ENCODE measurements at regions not wholly inside any gene's neighbourhood (a gene's known extent, or its start where the extent isn't known, plus 50 kb on each side); places are given as distances from the start of the nearest gene placed in this dataset.
"Not testable (repeated sequence)": the region's sequence is repeated elsewhere in the genome, so short reads cannot be mapped to it uniquely, and the experiment has no call there.

DNA sequence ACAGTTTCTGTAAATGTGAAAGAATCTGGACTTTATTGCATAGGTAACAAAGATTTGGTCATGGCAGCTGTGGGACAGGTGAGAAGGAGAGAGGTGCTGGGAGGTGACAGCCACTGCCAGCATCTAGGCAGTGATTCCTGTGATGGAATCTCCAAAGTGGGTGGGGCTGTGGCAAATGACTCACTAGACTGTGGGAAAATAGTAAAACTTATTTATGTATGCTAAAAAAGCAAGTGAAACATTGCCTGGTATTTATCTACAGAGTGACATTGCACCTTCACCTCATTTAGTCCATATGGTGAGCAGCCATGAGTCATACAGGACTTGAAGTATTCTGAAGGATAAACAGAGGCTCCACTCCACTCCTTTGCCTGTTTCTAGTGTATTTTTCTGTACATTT is 145.3 kb upstream of the MEX3C start:
- H3K4me1 ChIP-seq: no peaks in the 10 kb centered on the region
- H3K27ac ChIP-seq: no peak overlapping the region
- no peaks in the 10 kb centered on the region for H3K27me3 ChIP-seq
- no peak overlapping the region for H3K4me3 ChIP-seq
- no peaks in the 10 kb centered on the region for H3K36me3 ChIP-seq
- no peaks in the 10 kb centered on the region for H3K9me3 ChIP-seq
- no peak for TF ChIP-seq POLR2A (IDR thresholded peaks at IDR 0.05)
- no peak for TF ChIP-seq CTCF (IDR thresholded peaks at IDR 0.05)
- TF ChIP-seq EP300 (IDR thresholded peaks at IDR 0.05): no peak
- DNase-seq (ENCODE audit: low spot score in 2 of 2): no peak

DNA sequence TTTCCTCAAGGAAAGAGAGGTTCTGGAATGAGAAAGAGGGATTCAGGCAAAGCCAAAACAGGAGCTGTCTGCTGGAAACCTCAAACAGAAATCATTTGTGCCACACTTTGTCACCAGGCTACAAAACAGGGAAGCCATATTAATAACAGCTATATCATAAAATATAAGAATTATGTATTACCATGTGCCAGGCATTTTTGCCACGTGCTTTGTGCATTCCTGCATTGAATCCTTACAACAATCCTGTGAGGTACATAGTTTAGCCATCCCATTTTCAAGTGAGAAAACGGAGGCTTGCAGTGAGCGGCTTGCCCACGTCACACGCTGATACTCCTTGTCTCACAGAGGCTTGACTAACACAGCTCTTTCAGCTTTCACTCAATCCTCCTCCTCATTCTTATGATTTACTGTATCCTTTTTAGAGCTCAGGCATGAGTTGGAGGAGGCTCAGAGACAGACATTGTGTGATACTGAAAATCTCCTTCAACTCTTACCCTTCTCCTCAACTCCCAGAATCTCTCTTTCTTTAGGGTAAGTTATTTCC is 148.4 kb upstream of the MEX3C start:
- no peaks in the 10 kb centered on the region for H3K9me3 ChIP-seq
- no peak overlapping the region for H3K27ac ChIP-seq
- no peaks in the 10 kb centered on the region for H3K36me3 ChIP-seq
- H3K4me3 ChIP-seq: no peak overlapping the region
- no peak for DNase-seq (ENCODE audit: low spot score in 2 of 2)
- no peak for TF ChIP-seq CTCF (IDR thresholded peaks at IDR 0.05)
- no peak for TF ChIP-seq EP300 (IDR thresholded peaks at IDR 0.05)
- TF ChIP-seq POLR2A (IDR thresholded peaks at IDR 0.05): no peak
- WGBS, 2 donors: 72 to 82% methylated on average over 5 of the region's 5 CpGs
- H3K27me3 ChIP-seq: no peaks in the 10 kb centered on the region
- no peaks in the 10 kb centered on the region for H3K4me1 ChIP-seq

DNA sequence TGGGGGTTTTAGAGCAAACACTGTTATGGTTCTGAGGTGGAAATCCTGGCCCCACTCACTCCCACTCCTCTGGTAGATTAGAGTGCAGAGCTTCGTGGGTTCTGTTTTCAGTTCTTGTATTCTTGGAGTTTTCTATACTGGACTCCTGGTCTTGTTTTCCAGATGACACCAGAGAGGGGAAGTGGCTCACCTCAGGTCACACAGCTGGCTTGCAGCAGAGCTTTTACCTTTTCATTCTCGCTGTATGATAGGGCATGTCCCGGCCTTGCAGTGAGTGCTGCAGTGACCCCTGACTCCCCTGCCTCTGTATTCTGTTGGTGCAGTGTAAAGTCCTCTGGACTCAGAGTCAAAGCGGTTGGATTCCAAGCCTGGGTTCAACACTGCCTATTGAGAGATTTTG is 148.9 kb upstream of the MEX3C start:
- no peaks in the 10 kb centered on the region for H3K4me1 ChIP-seq
- H3K4me3 ChIP-seq: no peak overlapping the region
- H3K9me3 ChIP-seq: no peaks in the 10 kb centered on the region
- no peak overlapping the region for H3K27ac ChIP-seq
- H3K27me3 ChIP-seq: no peaks in the 10 kb centered on the region
- no peak for DNase-seq (ENCODE audit: low spot score in 2 of 2)
- TF ChIP-seq POLR2A (IDR thresholded peaks at IDR 0.05): no peak
- no peak for TF ChIP-seq CTCF (IDR thresholded peaks at IDR 0.05)
- TF ChIP-seq EP300 (IDR thresholded peaks at IDR 0.05): no peak
- no peaks in the 10 kb centered on the region for H3K36me3 ChIP-seq
- 75 to 79% methylated on average over 4 of the region's 4 CpGs for WGBS, 2 donors

DNA sequence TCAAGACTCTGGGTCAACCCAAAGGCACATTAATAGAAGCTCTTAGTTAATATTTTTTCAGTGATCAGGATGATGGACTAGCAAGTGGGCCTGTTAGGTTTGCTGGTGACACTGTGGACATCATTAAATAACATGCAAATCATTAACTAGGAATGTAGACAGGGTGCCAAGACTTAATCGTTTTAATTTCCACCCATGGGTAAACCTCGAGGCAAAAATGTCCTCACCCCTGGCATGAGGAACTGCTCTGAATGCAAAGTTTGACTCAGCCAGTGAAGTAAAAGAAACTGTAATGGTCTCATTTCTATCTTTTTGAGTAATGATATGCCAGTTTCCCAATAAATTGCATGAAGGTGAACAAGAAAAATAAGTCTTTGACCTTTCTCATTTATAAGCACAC is 152.6 kb upstream of the MEX3C start:
- H3K27ac ChIP-seq: no peak overlapping the region
- WGBS, 2 donors: 47 to 54% methylated on average over 2 of the region's 2 CpGs
- no peaks in the 10 kb centered on the region for H3K4me1 ChIP-seq
- no peak for DNase-seq (ENCODE audit: low spot score in 2 of 2)
- no peak overlapping the region for H3K4me3 ChIP-seq
- H3K9me3 ChIP-seq: no peaks in the 10 kb centered on the region
- TF ChIP-seq EP300 (IDR thresholded peaks at IDR 0.05): no peak
- no peak for TF ChIP-seq CTCF (IDR thresholded peaks at IDR 0.05)
- no peak for TF ChIP-seq POLR2A (IDR thresholded peaks at IDR 0.05)
- no peaks in the 10 kb centered on the region for H3K27me3 ChIP-seq
- no peaks in the 10 kb centered on the region for H3K36me3 ChIP-seq

DNA sequence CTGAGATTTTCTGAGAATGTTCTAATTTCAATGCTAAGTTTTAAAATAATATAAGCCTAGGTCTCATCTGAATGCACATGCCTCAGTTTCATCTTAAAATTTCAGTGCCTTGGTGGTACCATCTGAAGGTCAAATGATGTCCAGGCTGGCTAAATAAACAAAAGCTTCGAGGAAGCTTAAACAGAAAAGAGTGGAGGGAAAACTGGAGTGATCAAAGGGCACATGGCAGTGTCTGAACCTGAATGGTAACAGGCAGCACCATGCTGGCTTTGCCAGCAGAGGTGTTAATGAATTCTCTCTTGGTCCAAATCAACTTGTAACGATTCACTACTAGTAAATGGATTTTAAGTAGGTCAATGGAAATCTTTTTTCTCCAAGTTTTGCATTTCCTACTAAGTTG is 158.4 kb upstream of the MEX3C start:
- Histone ChIP-seq H3K27ac (no peak overlapping the region), H3K9me3 (no peaks in the 10 kb centered on the region), H3K4me1 (no peaks in the 10 kb centered on the region), H3K4me3 (no peak overlapping the region), H3K27me3 (no peaks in the 10 kb centered on the region), H3K36me3 (no peaks in the 10 kb centered on the region)
- WGBS, 2 donors: 61 to 80% methylated on average over 2 of the region's 2 CpGs
- DNase-seq (ENCODE audit: low spot score in 2 of 2): no peak
- TF ChIP-seq CTCF (IDR thresholded peaks at IDR 0.05) (no peak), POLR2A (IDR thresholded peaks at IDR 0.05) (no peak)

DNA sequence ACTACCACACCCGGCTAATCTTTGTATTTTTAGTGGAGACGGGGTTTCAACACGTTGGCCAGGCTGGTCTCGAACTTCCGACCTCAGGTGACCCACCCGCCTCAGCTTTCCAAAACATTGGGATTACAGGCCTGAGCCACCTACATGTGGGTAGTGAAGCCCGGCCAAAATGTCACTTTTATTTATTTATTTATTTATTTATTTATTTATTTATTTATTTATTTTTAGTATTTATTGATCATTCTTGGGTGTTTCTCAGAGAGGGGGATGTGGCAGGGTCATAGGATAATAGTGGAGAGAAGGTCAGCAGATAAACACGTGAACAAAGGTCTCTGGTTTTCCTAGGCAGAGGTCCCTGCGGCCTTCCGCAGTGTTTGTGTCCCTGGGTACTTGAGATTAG is 162.8 kb upstream of the MEX3C start:
- H3K4me1 ChIP-seq; DNase-seq (ENCODE audit: low spot score in 2 of 2); H3K27ac ChIP-seq; H3K4me3 ChIP-seq; H3K27me3 ChIP-seq; H3K36me3 ChIP-seq; H3K9me3 ChIP-seq: not testable (repeated sequence)
- WGBS, 2 donors: 84 to 88% methylated on average over 8 of the region's 10 CpGs
